GM23338 (cell line): ENCODE measurements at regions not wholly inside any gene's neighbourhood (a gene's known extent, or its start where the extent isn't known, plus 50 kb on each side); places are given as distances from the start of the nearest gene placed in this dataset.
A peak's percentile ranks its signal among the peaks of the same experiment; 100 is the strongest.

Source experiments
- ATAC-seq: fragments of 200-7000 bp; cut with Tn5 transposase; 3 replicates; pipeline ENCODE4 v1.9.1; 2020
- DNase-seq: peaks from one replicate; pipeline ENCODE4 v3.0.0-alpha.2; 2015; ENCODE audit warnings: low spot score
- H2AFZ ChIP-seq: fragments of 200-600 bp; sonication (generic); 2 replicates; pipeline ENCODE4 v1.8.0; 2016; ENCODE audit warnings: antibody characterized with exemption, mild to moderate bottlenecking, moderate library complexity
- H3F3A ChIP-seq: fragments of 200-600 bp; sonication (generic); replicated peaks from 2 replicates; pipeline ENCODE4 v1.8.0; 2017; ENCODE audit warnings: antibody characterized with exemption, mixed run types, low read depth
- H3K27ac ChIP-seq: fragments of 200-600 bp; sonication (generic); 2 replicates; pipeline ENCODE4 v1.6.1; 2016; ENCODE audit warnings: low read depth
- H3K27me3 ChIP-seq: fragments of 200-600 bp; sonication (generic); 2 replicates; pipeline ENCODE4 v1.8.0; 2016; ENCODE audit warnings: mild to moderate bottlenecking, mixed run types, moderate library complexity; ENCODE audit not compliant: insufficient read depth
- H3K36me3 ChIP-seq: fragments of 200-600 bp; sonication (generic); 2 replicates; pipeline ENCODE4 v1.8.0; 2016; ENCODE audit warnings: mild to moderate bottlenecking; ENCODE audit not compliant: insufficient read depth
- H3K4me1 ChIP-seq: fragments of 200-600 bp; sonication (generic); 2 replicates; pipeline ENCODE4 v1.8.0; 2016; ENCODE audit warnings: mild to moderate bottlenecking, moderate library complexity; ENCODE audit not compliant: insufficient read depth
- H3K4me2 ChIP-seq: fragments of 200-600 bp; sonication (generic); 2 replicates; pipeline ENCODE4 v1.7.1; 2017; ENCODE audit warnings: mixed run types
- H3K4me3 ChIP-seq: fragments of 200-600 bp; sonication (generic); 2 replicates; pipeline ENCODE4 v1.6.1; 2016; ENCODE audit warnings: mixed run types
- H3K79me2 ChIP-seq: fragments of 200-600 bp; sonication (generic); replicated peaks from 2 replicates; pipeline ENCODE4 v1.8.0; 2017; ENCODE audit warnings: mild to moderate bottlenecking; ENCODE audit not compliant: insufficient read depth
- H3K9me2 ChIP-seq: fragments of 200-600 bp; sonication (generic); 2 replicates; pipeline ENCODE4 v1.8.0; 2017; ENCODE audit not compliant: insufficient read depth
- H4K20me1 ChIP-seq: fragments of 200-600 bp; sonication (generic); replicated peaks from 2 replicates; pipeline ENCODE4 v1.8.0; 2017; ENCODE audit warnings: mild to moderate bottlenecking; ENCODE audit not compliant: insufficient read depth
- H3K27ac Mint-ChIP-seq: 2 replicates; pipeline ENCODE4 v1.8.0; 2020; ENCODE audit warnings: inconsistent platforms, mild to moderate bottlenecking, moderate library complexity, mixed read lengths
- H3K27me3 Mint-ChIP-seq: 3 replicates; pipeline ENCODE4 v1.8.0; 2022; ENCODE audit warnings: low read depth, mild to moderate bottlenecking, moderate library complexity, mixed read lengths, inconsistent platforms; ENCODE audit not compliant: insufficient read depth, poor library complexity
- H3K36me3 Mint-ChIP-seq: 3 replicates; pipeline ENCODE4 v1.8.0; 2021; ENCODE audit warnings: low read depth, mild to moderate bottlenecking, inconsistent platforms, moderate library complexity, mixed read lengths
- H3K4me1 Mint-ChIP-seq: 3 replicates; pipeline ENCODE4 v1.8.0; 2020; ENCODE audit warnings: mild to moderate bottlenecking, inconsistent platforms, mixed read lengths
- H3K4me3 Mint-ChIP-seq: 3 replicates; pipeline ENCODE4 v1.8.0; 2021; ENCODE audit warnings: moderate library complexity, mild to moderate bottlenecking, inconsistent platforms, mixed read lengths
- H3K9me3 Mint-ChIP-seq: 3 replicates; pipeline ENCODE4 v1.8.0; 2020; ENCODE audit warnings: moderate library complexity, mild to moderate bottlenecking, inconsistent platforms, mixed read lengths
- CREB1 ChIP-seq: fragments of 250-450 bp; sonication (Bioruptor Pico); IDR thresholded peaks from 2 replicates; pipeline ENCODE4 v1.5.0; 2020; ENCODE audit warnings: low read depth, mild to moderate bottlenecking, moderate library complexity
- ETS1 ChIP-seq: IDR thresholded peaks from 2 replicates; pipeline ENCODE4 v1.6.1; 2016; ENCODE audit warnings: antibody characterized with exemption
- EZH2 ChIP-seq: fragments of 200-600 bp; sonication (generic); IDR thresholded peaks from one replicate; pipeline ENCODE4 v1.8.0; 2017; ENCODE audit warnings: antibody characterized with exemption, mild to moderate bottlenecking, low read depth; ENCODE audit not compliant: unreplicated experiment
- JUNB ChIP-seq: IDR thresholded peaks from one replicate; pipeline ENCODE4 v1.6.1; 2016; ENCODE audit warnings: antibody characterized with exemption; ENCODE audit not compliant: unreplicated experiment
- NANOG ChIP-seq: IDR thresholded peaks from 2 replicates; pipeline ENCODE4 v1.6.1; 2016; ENCODE audit warnings: antibody characterized with exemption, borderline replicate concordance
- POLR2AphosphoS5 ChIP-seq: IDR thresholded peaks from 2 replicates; pipeline ENCODE4 v1.6.1; 2016; ENCODE audit warnings: antibody characterized with exemption, low read depth
- REST ChIP-seq: IDR thresholded peaks from one replicate; pipeline ENCODE4 v1.6.1; 2018; ENCODE audit warnings: antibody characterized with exemption; ENCODE audit not compliant: unreplicated experiment
- STAT1 ChIP-seq: IDR thresholded peaks from one replicate; pipeline ENCODE4 v1.6.1; 2016; ENCODE audit warnings: antibody characterized with exemption; ENCODE audit not compliant: unreplicated experiment
- ZNF114 ChIP-seq: fragments of 250-450 bp; sonication (Bioruptor Pico); IDR thresholded peaks from 2 replicates; pipeline ENCODE4 v1.5.0; 2020; ENCODE audit warnings: mild to moderate bottlenecking, moderate library complexity
- ZNF331 ChIP-seq: fragments of 250-450 bp; sonication (Bioruptor Pico); IDR thresholded peaks from 2 replicates; pipeline ENCODE4 v1.5.0; 2020; ENCODE audit warnings: low read depth, mild to moderate bottlenecking, moderate library complexity
- ZNF462 ChIP-seq: fragments of 250-450 bp; sonication (Bioruptor Pico); IDR thresholded peaks from 2 replicates; pipeline ENCODE4 v1.5.0; 2020; ENCODE audit warnings: mild to moderate bottlenecking, moderate library complexity

GRCh38 chr6:45739058-45739457 is 276.6 kb downstream of the CLIC5 start:
- Histone ChIP-seq H3K4me3 (no peak overlapping the region), H3K27me3 (no peaks in the 10 kb centered on the region), H3K9me2 (no peaks in the 10 kb centered on the region), H3K79me2 (no peaks in the 10 kb centered on the region), H4K20me1 (no peaks in the 10 kb centered on the region), H3K27ac (no peak overlapping the region), H3K4me2 (no peak overlapping the region), H2AFZ (no peak overlapping the region), H3K36me3 (no peaks in the 10 kb centered on the region), H3K4me1 (no peaks in the 10 kb centered on the region), H3F3A (no peaks in the 10 kb centered on the region)
- Mint-ChIP-seq H3K27ac (no peak overlapping the region), H3K27me3 (peaks cover 2% of the 10 kb centered on the region), H3K4me1 (peaks cover 2% of the 10 kb centered on the region; the same call in 1 of the 3 replicates), H3K36me3 (no peaks in the 10 kb centered on the region), H3K4me3 (no peak overlapping the region), H3K9me3 (no peaks in the 10 kb centered on the region)
- ATAC-seq: no peak
- no peak for DNase-seq
- TF ChIP-seq EZH2 (no peak), STAT1 (no peak), ZNF462 (no peak), CREB1 (no peak), ZNF114 (CRISPR knock-in tag) (no peak)

GRCh38 chr6:45738057-45738455 is 277.6 kb downstream of the CLIC5 start:
- Histone ChIP-seq H3K4me2 (no peak overlapping the region), H3K27ac (no peak overlapping the region), H3K79me2 (no peaks in the 10 kb centered on the region), H3K9me2 (no peaks in the 10 kb centered on the region), H3F3A (no peaks in the 10 kb centered on the region), H4K20me1 (no peaks in the 10 kb centered on the region), H3K27me3 (no peaks in the 10 kb centered on the region), H3K4me3 (no peak overlapping the region), H3K36me3 (no peaks in the 10 kb centered on the region), H2AFZ (peak overlapping the region; percentile 56; the same call in 1 of the 2 replicates), H3K4me1 (no peaks in the 10 kb centered on the region)
- ATAC-seq (no peak), DNase-seq (no peak)
- Mint-ChIP-seq H3K9me3 (no peaks in the 10 kb centered on the region), H3K4me3 (no peak overlapping the region), H3K27ac (no peak overlapping the region), H3K36me3 (no peaks in the 10 kb centered on the region), H3K27me3 (peaks cover 2% of the 10 kb centered on the region), H3K4me1 (peaks cover 2% of the 10 kb centered on the region; the same call in 1 of the 3 replicates)
- TF ChIP-seq ETS1 (no peak), JUNB (no peak), STAT1 (no peak), ZNF331 (CRISPR knock-in tag) (no peak), POLR2AphosphoS5 (no peak), NANOG (no peak), REST (no peak)
